NCI-H1930 (cell line): ENCODE measurements at regions not wholly inside any gene's neighbourhood (a gene's known extent, or its start where the extent isn't known, plus 50 kb on each side); places are given as distances from the start of the nearest gene placed in this dataset.

Source experiments
- DNase-seq, 2 experiments: peaks; one replicate each; lab custom pipeline; 2025; lab: John Stamatoyannopoulos, UW

DNA sequence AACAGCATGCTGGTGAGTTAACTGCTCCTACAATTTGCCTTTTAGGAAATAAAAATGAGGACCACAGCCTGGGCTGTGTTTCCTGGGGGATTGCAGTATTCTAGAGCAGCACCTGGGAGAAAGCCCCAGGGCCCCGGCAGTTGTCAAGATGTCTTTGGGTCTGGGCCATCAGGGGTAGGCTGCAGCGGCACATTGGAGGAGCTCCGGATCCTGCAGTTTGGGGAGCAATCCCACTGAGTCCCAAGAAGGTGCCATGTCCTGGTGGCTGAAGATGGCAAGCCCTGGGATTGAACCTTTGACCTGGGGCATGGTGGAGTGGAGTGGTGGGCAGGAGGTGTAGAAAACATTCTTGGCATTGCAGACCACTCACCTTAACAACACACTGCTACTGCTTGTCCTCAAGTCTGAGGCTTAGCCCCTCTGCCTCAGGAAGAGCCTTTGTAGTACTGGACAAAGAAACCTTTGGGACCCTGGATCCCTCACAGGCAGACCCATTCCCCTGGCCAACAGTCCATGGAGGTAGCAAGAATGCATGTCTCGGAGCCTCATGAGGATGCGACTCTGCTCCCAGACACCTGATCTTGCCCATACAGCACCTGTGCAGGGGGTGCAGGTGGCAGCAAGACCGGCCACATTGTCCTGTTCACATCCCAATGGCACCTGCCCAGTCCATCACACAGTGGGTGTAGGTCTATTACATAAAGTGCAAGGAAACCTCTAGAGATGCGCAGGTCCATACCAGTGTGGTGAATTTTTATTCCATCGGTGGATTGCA, 159.1 kb upstream of the IRX2 start:
- DNase-seq: no peak

DNA sequence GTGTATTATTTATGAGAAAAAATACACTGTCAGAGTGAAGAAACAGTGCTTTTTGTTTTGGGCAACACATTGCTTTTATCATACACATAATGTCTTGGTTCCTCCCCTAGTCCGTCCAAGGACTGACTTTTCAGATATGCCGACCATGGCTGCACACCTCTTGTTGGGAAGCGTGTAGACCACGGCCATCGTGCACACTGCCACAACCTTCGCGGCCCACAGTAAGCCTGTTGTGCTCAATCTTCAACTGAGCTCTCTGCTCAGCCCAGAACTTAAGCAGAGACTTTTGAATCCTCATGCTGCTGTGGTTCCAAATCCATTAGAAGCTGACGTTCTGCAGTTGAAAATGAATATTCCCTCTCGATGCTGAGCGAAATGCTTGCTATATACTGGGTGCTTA, 157.6 kb upstream of the IRX2 start:
- no peak for DNase-seq

DNA sequence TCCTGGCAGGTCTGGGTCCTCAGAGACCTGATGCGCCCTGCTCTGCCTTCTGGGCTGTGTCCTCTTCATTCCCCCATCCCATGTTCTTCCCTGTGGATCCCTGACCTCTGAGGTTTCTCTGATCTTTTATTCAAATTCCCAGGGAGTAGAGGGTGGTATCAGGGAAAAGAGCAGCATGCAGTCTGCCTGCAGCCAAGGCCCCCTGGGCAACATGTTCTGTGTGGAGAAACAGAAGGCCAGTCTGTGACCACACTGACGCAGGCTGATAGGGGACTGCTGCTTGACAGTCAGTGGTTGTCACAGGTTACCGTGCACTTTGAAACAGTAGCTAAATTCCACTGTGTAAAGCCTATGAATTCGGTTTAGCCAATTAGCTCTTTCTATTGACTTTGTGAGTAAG, 156.6 kb upstream of the IRX2 start:
- DNase-seq: no peak

DNA sequence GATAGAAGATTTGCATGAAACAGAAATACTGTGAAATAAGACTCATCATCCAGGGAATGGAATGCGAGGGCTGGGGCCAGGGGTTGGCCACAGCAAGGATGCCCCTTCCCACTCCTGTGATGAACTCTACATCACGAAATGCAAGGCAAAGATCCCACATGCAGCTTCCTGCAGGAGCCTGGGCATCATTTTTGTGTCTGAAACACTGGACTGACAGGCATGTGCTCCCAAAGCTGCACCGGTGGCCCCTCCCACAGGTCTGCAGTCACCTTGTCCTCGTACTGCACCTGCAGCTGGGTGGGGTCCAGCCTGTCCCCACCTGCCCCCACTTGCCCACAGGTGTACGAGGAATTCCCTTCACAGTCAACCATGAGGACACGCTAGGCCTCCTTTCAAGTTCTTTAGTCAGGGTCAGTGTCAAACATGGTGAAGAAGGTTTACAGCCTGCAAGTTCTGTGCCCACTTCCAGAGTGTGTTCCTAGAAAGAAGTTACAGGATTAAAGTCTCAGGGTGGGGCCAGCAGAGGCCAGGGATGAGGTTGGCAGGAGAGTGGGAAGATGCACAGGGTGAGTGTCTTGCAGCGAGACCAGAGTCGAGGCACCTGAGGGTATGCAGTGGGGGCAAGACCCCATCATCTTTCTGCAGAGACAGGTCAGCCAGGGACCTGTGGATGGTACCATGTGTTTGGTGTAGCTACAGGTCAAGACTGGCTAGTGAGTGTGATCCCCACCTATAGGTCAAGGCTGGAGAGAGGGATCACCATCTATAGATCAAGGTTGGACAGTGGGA, 155.0 kb upstream of the IRX2 start:
- no peak for DNase-seq

DNA sequence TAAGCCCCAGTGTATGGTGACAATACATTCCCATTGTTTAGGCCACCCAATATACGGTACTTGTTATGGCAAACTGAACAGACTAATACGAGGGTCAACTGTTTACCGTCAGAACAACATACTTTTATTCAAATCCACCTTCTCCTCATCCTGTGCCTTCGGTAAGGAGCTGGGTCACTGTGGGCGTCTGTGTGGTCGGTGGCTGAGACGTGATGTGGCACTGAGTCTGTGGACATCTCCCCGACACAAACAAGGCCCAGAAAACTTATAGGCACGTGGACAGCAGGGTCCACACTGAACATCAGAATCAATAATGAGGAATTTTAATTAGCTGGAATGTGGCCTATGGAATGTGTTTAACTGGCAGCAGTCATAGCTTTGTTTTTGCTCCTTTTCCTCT, 154.3 kb upstream of the IRX2 start:
- DNase-seq: no peak

DNA sequence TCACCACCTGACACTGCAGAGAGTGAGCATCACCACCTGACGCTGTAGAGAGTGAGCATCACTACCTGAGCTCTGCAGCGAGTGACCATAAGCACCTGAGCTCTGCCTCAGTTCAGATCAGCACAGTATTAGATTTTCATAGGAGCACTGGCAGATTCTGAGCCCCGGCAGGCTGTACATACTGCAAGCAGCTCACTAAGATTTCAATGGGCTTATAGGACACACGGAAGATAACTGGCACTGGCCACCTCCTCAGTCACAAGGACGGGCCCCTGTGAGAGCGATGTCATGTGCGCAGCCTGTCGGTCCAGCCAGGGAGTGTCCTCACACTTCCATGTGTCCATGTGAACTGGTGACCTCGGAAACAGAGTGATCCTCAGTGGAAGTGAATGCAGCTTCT, 153.5 kb upstream of the IRX2 start:
- DNase-seq: no peak

DNA sequence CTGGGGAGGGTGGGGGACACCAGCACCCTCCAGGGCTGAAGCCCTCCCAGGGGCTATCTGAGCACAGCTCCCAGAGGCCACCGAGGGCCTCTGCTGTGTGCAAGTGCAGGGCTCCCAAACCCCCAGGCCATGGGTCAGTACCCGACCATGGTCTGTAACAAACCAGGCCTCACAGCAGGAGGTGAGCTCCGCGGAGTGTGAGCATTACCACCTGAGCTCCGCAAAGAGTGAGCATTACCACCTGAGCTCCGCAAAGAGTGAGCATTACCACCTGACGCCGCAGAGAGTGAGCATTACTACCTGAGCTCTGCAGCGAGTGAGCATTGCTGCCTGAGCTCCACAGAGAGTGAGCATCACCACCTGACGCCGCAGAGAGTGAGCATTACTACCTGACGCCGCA, 152.9 kb upstream of the IRX2 start:
- DNase-seq: no peak

DNA sequence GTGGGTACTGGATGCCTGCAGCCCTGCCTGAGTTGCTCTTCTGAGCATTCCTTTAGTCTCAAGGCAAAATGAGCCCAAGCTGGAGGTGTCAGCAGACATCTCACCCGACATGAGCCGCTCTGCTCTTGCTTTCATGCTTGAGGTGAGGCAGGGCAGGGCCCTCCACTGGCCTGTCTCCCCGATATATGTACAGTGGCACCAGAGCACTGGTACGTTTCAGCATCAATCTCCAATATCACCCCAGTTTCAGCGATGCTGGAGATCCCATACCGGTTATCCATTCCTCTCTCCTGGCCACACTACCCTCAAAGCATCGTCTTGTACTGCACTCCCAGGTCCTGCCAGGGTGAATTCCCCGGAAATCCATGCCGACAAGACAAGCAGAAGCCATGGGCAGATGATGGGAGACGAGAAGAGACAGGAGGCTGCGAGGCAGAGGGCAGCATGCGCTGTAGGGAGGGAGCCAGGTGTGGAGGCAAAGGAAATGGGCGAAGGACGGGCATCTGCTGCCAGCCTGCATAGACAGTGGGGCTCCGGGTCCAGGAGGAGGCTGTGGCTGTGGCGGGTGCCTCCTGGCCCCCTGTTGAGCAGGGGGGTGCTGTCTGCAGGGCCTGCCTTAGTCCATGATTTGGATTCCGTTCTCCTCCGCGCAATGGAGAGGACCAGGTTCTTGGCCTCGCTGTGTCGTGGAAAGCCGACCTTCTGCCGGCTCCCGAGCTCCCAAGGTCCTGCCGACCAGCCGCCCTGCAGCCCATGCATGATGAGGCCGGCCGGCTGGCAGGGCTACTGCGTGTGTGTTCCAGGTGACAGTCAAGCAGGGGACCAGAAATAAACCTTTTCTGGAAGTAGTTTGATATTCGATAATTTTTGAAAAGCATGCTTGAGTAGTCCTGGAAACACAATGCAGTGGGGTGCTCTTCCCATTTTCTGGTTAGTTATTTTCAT, 152.2 kb upstream of the IRX2 start:
- no peak for DNase-seq

DNA sequence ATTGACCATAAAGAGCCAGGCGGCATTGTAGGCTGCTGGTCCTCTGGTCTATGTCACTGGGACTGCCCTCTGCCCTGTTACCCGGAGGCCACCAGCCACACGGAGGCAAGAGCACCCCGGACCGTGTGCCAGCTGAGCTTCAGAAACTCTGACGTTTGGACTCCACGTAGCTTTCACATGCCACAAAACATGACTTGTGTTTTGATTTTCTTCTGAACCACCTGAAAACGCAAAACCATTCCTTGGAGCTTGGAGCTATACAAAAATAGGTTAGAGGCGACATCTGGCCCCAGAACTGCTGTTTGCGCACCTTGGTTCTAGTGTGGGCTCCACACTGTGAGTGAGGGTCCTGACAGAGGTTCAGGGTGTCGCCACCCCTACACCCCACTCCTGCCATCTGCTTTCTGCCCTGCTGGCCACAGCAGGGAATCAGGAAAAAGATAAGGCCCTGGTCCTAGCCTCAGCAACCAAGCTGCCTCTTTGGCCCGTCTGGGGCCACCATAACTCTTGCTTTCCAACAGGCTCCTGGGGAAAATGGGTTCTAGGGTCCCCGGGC, 151.3 kb upstream of the IRX2 start:
- DNase-seq: no peak

DNA sequence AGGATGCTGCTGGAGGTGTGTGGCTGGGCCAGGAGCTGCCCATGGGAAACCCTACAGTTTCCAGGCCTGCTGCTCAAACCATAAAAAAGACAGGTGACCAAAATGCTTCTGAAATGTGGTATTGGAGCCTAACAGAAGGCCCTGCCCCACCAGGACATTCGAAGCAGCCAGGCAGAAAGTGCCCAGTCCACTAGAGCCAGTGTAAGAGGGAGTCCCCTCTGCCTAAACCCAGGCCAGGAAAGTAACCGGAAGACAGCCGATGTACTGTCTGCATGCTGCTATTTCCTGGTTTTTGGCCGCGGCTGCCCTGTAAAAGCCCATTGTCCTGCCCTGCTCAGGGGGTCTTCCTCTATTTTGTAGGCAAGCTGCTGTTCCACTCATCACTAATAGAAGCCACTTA, 150.7 kb upstream of the IRX2 start:
- DNase-seq: no peak

DNA sequence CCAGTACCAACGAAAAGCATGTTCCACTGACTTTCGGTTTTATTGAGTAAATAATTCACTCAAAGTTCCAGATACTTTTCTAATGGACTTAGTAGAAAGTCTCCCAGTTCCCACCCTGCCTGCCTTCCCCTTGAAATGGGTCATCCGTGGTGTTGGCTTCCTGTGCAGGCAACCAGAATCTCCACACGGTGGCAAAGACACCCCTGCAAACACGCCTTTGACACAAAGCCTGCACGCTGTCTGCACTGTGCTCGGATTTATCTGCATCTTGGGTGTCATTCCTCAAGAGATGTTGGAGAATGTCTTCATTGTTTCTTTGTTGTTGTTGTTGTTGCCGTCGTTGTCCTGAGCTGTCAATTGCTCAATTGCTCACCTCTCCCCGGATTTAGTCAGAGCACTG, 150.0 kb upstream of the IRX2 start:
- no peak for DNase-seq

DNA sequence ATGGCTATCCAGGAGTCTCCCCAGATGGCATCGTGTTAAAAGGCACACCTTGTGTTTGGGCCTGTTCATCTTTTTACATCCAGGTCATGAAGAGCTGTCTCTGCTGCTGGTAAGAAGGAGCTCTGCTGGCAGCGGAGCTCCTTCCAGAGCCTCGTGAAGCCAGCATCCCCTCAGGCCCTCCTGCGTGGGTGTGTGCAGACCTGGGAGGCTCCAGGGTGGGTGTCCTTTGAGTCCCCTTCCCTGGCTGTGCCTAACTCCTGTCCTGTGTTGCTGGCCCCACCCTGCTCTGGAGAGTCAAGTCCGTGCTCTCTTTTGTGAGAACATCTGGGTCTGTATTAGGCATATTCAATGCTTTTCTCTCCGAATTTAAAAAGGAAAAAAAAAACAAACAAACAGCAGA, 149.6 kb upstream of the IRX2 start:
- no peak for DNase-seq

DNA sequence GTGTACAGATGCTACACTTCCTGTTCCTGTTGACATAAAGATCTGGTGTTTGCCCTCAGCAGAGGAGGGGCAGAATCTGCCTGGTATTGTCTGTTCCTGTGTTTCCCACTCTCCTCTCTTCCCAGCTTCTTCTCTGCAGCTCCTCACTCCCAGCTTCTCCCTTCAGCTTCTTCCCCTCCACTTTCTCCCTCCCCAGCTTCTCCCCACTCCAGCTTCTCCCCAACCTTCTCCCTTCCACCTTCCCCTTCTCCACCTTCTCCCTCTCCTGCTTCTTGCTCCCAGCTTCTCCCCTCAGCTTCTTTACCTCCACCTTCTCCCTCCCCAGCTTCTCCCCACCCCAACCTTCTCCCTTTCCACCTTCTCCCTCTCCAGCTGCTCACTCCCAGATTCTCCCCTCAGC, 148.9 kb upstream of the IRX2 start:
- no peak for DNase-seq

DNA sequence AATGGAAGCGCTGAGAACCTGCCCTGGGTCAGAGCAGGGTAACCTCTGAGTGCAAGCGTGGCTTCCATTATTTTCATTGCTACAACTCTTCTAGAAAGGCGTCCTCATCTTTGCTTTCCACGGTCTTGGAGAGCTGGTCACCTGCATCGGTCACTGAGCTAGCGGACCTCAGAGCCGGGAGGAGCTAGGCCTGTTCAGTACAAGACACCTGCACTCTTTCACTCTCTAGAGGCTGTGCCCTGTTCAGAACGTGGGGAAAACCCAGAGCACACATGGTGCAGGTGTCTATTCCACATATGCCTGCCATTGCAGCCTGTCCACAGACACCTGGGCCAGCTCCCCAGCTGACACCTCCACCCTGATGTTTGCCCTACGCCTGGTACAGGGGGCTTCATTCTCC, 147.8 kb upstream of the IRX2 start:
- DNase-seq: no peak

DNA sequence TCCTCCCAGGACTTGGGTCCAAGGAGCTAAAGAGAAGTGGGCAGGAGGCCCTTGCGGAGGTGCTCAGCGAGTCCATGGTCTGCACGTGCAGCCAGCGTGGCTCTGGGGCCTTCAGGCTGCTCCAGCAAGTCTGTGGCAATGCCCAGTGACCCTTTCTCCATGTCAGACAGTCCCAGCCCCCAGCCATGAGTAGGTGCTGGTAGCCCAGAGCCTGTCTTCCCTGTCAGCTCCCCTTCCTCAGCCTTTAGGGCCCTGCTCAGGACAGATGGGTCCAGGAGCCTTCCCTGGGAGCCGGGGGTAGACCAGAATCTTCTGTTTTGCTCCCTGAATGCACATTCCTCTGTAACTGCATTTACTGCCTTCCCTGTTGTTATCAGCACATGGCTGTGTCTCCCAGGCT, 147.2 kb upstream of the IRX2 start:
- DNase-seq: no peak

DNA sequence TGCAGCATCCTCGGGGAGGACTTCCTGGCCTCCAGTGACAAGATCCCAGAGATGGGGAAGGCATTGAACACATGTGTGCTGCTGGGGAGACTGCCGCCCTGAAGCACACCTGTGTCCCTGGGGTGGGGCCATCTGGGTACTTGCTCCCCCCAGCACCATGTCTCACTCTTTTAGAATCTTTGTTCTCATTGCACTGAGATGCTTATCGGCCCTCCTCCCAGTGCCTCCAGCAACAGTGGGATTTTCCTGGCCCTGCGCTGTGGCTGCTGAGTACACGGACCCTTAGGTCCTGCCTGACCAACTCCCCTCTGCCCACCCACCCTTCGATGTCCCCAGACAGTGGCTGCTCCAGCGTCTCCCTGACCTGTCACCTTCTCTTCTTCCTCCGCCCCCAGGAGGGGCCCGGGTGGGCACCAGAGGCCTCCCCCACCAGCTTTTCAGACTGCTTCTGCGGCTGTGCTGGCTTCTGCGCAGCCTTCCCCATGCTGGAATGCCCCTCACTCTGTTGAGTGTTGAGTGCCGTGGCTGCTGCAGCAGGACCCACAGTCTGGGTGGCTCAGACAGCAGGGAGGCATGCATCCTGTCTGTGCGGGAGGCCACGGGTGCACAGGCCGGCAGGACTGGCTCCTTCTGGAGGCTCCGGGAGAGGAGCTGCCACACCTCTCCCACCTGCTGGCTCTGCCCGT, 145.9 kb upstream of the IRX2 start:
- no peak for DNase-seq

DNA sequence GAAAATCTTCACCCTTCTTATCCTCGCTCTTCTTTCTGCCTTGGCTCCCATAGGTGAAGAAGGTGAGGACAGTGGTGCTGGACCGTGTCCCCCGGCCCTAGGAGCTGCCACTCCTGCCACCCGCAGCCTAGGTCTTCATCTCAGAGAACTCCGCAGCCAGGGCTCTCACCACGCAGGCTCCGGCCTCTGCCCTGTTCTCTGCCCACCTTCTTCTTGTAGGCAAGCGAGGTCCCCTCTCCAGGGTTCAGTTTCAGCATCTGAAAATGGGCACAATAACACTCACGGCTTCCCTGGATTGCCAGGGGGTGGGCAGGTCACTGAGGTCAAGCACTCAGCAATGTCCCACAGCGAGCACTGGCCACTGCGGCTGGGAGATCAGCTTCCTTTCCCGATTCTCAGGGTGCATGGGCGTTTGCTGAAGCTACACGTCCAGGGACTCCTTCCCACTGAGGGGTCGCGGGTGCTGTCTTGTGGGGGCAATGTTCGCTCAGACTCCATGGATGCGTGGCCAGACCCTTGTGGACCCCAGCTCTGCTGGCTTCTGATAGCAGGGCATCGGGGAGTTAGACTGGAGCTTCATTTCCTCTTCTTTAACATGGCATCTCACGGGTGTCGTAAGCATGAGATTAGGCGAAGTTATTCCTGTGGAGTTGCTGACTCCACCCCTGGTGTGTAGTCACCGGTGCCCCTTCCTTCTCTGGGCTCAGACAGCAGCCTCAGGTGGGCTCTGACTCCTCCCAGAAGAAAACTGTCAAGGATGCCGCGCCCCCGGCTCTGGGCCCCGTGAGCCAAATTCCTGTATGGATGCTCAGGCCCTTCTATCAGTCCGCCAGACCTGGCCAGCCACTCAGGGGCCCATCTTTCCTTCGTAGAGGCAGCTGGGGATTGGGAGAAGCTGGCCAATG, 145.1 kb upstream of the IRX2 start:
- no peak for DNase-seq

DNA sequence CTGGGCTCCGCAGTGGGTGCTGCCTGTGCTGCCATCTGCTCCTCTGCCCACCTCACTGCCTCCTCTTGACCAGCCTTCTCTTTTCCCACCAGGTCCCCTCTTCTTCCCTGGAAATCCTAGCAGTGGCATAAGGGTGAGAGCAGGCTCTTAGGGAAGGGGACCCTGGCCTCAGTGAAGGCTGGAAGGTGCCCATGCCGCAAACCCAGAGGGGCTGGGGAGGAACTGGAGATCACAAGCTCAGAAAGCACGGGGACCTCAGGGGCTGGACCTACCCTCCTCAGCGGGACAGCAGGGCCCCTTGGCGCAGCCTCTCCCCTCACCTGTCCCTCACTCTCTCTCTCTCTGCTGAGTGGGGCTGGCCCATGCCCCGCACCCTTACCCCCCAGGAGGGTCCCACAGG, 144.4 kb upstream of the IRX2 start:
- no peak for DNase-seq

DNA sequence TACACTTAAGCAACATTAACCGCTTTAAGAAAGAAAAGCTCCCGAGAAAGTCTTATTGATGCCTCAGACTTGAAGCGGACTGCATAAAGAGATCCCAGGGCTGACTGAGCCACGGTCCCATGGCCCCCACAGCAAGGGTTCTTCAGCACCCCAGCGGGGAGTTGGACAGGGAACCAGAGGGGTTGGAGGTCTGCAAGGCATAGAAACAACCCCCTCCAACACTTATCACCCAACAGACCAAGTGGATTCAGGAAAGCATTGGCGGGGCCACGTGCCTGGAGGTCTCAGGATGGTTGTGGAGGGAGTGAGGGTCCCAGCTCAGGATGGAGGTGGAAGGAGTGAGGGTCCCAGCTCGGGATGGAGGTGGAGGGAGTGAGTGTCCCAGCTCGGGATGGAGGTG, 143.7 kb upstream of the IRX2 start:
- DNase-seq: no peak

DNA sequence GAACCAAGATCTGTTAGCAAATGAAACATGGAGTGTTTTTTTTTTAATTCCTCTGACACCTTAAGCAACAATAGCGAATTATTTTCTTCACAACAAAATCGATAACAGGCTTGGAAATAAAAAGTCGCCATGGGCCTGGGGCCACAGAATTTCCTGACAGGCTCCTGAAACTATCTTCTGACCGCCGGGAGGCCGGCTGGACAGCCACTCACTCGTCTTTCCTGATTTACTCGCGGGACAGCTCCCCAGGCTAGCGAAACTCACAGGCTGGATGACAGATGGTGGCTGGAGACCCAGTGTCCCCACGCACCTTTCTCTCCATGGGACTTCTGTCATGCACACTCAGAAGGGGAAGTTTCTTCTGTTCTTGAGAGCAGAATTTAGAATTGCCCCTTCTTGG, 143.3 kb upstream of the IRX2 start:
- DNase-seq: no peak

DNA sequence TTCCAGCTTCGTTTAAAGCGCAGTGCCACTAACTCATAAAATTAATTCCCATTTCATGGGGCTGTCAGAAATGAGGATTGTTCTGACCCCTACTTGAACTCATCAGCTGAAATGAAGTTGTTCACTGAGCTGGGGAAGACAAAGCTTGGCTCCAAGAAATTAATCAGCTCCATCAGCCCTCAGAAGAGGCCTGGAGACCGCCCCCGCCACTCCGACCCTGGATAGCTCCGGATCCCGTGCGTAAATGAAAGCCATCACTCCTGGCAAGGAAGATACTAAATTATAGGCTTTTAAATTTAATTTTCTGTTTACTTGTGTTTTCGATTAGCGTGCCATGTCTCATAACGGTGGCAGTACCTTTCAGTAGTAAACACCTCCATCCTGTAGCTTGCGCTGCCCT, 142.8 kb upstream of the IRX2 start:
- DNase-seq: no peak
